NCI-H2171 treated with DMSO at 0.1 percent for 48 hours (cell line): ENCODE measurements at regions not wholly inside any gene's neighbourhood (a gene's known extent, or its start where the extent isn't known, plus 50 kb on each side); places are given as distances from the start of the nearest gene placed in this dataset.
"Not testable (repeated sequence)": the region's sequence is repeated elsewhere in the genome, so short reads cannot be mapped to it uniquely, and the experiment has no call there.

Experiments used
- DNase-seq: peaks from one replicate; lab custom pipeline; 2025; lab: John Stamatoyannopoulos, UW

GRCh38 chr17:27065588-27065987 is 228.3 kb upstream of the WSB1 start:
- DNase-seq: no peak

DNA sequence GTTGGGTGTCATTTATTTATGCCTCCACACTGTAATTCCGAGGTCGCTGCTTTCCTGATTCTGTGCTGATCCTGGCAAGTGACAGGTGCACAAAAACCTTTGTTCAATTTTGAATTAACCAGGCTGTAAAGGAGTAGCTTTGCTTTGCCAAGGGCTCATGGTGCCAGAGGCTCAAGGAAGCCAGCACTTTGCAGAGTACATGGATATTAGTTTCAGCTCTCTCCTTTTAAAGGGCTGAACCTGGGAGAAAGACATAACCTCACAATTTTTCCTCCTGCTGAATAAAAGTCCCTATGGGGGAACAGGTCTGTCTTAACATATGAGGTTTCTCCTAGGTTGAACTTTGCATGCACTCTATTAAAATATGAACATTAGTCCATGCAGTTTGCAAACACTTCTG is 227.6 kb upstream of the WSB1 start:
- DNase-seq: no peak

DNA sequence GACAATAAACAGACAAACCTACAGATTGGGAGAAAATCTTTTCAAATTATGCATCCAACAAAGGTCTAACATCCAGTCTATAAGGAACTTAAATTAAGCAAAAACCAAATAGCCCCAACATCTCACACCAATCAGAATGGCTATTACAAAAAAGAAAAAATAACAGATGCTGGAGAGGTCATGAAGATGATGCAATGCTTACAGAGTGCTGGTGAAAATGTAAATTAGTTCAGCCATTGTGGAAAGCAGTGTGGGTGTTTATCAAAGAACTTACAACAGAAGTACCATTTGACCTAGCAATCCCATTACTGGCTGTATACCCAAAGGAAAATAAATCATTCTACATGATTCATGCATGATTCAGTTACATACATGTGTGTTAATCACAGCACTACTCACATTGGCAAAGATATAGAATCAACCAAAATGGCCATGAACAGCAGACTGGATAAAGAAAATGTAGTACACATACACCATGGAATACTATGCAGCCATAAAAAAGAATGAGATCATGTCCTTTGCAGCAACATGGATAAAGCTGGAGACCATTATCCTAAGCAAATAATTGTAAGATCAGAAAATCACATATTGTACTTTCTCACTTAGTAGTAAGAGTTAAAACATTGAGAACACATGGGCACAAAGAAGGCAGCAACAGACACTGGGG is 223.9 kb upstream of the WSB1 start:
- DNase-seq: no peak

- DNase-seq: no peak
Observed at GRCh38 chr17:27070836-27071235, 223.1 kb upstream of the WSB1 start.

- DNase-seq: no peak
Observed at GRCh38 chr17:27072885-27073284, 221.0 kb upstream of the WSB1 start.

DNA sequence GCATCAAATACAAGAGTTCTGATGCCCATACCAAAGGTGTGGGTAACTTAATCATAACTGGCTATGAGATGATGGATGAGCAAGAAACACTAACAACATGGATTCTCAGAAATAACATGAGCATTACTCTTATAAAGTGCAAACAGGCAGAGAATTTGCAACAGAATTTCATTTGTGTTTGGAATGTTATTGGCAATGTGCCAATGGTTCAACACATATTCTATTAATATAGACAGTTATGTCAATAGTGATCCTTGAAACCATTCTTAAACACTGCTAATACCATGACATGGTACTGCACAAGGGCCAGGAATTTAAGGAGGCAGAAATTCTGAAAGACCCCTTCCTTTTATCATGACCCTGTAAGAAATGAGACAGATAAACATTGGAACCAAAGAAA is 217.1 kb upstream of the WSB1 start:
- DNase-seq: no peak

DNA sequence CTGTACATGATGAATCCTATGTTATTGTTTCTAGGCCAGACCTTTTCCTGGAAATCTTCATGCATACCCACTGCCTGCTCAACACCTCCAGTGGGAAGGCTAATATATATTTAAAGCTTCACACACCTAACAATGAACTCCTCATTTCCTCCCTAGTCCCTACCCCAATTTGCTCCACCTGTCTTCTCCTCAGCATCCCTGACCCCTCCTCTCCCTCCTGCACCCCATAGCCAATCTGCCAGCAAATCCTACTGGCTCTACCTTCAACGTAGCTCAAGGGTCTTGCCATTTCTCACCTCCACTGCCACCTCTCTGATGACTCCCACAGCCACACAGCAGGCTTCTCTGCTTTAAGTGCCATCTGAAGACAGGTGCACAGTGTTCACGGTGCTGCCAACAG is 215.6 kb upstream of the WSB1 start:
- DNase-seq: no peak

- DNase-seq: no peak
Observed at GRCh38 chr17:27079660-27080059, 214.3 kb upstream of the WSB1 start.

GRCh38 chr17:27081002-27081638 is 212.8 kb upstream of the WSB1 start:
- DNase-seq: no peak

GRCh38 chr17:27082023-27082774 is 211.7 kb upstream of the WSB1 start:
- no peak for DNase-seq

- DNase-seq: no peak
Observed at GRCh38 chr17:27082775-27083154, 211.1 kb upstream of the WSB1 start.

GRCh38 chr17:27083408-27084185 is 210.3 kb upstream of the WSB1 start:
- no peak for DNase-seq

- no peak for DNase-seq
Observed at GRCh38 chr17:27085517-27085916, 208.4 kb upstream of the WSB1 start.

DNA sequence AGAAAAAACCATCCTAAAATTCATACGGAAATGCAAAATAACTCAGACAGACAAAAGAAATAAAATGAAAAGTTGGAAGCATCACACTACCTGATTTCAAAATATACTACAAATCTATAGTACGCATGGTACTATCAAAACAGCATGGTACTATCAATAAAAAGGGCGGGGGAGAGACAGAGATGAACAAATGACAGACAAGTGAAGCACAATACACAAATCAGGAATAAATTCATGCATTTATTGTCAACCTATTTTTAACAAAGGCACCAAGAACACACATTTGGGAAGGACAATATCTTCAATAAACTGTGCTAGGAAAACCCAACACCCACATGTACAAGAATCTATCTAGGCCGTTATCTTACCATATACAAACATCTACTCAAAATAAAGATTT is 207.4 kb upstream of the WSB1 start:
- DNase-seq: no peak

DNA sequence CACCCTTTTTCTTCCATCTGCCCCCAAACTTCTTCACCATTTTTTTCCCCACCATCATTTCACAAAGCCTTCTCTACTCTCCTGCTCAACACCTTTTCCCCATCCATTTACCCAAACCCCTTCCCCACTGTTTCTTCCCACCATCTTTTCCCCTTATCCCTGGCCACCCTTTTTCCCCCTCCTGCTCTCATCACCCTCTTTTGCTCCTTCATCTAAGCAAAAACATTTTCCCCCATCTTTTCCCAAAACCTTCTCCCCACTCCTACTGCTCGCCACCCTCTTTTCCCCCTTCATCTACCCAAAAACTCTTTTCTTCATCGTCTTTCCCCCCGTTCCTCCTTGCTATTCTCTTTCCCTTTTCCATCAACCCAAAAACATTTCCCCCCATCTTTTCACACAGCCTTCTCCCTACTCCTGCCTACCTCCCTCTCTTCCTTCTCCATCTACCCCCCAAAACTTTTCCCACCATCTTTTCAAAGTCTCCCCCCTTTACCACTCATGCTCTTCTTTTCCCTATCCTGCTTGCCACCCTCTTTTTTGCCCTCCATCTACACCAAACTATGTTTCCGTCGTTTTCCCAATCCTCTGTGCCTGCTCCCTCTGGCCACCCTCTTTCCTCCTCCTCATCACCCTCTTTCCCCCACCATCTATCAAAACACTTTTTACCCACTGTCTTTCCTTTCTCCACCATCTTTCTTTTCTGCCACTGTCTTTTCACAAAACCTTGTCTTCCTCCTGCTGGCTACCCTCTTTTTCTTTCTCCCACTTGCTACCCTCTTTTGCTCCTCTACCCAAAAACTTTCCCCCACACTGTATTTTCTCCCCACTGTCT is 205.8 kb upstream of the WSB1 start:
- no peak for DNase-seq

GRCh38 chr17:27088767-27089078 is 205.2 kb upstream of the WSB1 start:
- DNase-seq: no peak

- DNase-seq: not testable (repeated sequence)
Observed at GRCh38 chr17:27089079-27089928, 204.6 kb upstream of the WSB1 start.

GRCh38 chr17:27089929-27090247 is 204.0 kb upstream of the WSB1 start:
- no peak for DNase-seq

- not testable (repeated sequence) for DNase-seq
Observed at GRCh38 chr17:27090450-27091042, 203.4 kb upstream of the WSB1 start.

DNA sequence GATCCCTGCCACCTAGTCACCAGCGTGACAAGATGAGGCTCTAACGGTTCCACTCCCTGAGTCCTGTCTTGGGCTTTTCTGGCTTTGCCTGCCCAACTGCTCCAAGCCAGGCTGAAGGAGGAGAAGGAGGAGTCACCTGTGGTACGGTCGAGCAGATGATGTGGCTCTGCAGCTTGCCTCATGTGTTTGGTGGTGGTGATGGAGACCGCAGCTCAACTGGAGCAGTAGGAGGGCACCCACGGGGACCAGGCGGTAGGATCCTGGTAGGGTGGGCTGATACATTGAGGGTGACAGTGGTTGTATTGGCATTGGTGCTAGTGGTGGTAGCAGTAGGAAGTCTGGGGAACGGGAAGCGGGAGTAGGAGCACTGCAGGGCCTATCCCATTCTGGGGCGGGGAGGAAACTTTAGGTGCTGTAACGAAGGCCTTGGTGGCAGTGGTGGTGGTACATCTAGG is 202.8 kb upstream of the WSB1 start:
- no peak for DNase-seq

DNA sequence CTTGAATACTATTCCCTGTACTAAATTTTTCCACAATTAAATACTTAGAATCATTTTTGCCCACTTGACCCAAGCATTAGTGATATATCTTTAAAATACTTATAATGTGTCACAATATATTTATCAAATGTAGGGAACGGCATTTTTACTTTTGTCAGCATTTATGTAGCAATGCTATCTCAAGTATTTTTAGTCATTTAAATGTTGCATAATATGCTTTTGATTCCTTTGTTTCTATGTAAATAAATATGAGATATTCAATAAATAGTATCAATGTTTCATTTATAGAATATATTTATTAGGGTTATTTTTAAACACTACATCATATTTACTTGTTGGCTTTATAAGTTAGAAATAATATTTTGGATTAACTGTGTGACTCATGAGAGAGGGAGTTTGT is 199.7 kb upstream of the WSB1 start:
- not testable (repeated sequence) for DNase-seq
